Panc1 (cell line): ENCODE measurements at regions not wholly inside any gene's neighbourhood (a gene's known extent, or its start where the extent isn't known, plus 50 kb on each side); places are given as distances from the start of the nearest gene placed in this dataset.

ENCODE experiments used
- POLR2AphosphoS5 ChIP-seq: IDR thresholded peaks from 2 replicates; pipeline ENCODE4 v1.6.1; 2012; ENCODE audit warnings: mild to moderate bottlenecking, low read depth, low read length, moderate library complexity
- REST ChIP-seq, 2 experiments: IDR thresholded peaks; 2 replicates each; pipeline ENCODE4 v1.6.1; 2011 to 2012; ENCODE audit warnings: low read depth in 2 of 2, control low read depth in 1 of 2, low read length in 1 of 2, mild to moderate bottlenecking in 1 of 2, moderate library complexity in 1 of 2; ENCODE audit not compliant: insufficient read depth in 1 of 2
- SIN3A ChIP-seq: IDR thresholded peaks from 2 replicates; pipeline ENCODE4 v1.6.1; 2012; ENCODE audit warnings: low read depth, mild to moderate bottlenecking, low read length, moderate library complexity, borderline replicate concordance; ENCODE audit not compliant: insufficient read depth
- TCF7L2 ChIP-seq: IDR thresholded peaks from 2 replicates; pipeline ENCODE4 v1.6.1; 2011; ENCODE audit warnings: mild to moderate bottlenecking, low read depth, low read length, inconsistent platforms
- TF ChIP-seq, protein P1 (sequence below): fragments of 450-650 bp; IDR thresholded peaks from 2 replicates; pipeline ENCODE4 v1.5.1; 2017; ENCODE audit warnings: mild to moderate bottlenecking

GRCh38 chr2:239661334-239662312 is 260.8 kb upstream of the HDAC4 start:
- TF ChIP-seq, protein P1, sequence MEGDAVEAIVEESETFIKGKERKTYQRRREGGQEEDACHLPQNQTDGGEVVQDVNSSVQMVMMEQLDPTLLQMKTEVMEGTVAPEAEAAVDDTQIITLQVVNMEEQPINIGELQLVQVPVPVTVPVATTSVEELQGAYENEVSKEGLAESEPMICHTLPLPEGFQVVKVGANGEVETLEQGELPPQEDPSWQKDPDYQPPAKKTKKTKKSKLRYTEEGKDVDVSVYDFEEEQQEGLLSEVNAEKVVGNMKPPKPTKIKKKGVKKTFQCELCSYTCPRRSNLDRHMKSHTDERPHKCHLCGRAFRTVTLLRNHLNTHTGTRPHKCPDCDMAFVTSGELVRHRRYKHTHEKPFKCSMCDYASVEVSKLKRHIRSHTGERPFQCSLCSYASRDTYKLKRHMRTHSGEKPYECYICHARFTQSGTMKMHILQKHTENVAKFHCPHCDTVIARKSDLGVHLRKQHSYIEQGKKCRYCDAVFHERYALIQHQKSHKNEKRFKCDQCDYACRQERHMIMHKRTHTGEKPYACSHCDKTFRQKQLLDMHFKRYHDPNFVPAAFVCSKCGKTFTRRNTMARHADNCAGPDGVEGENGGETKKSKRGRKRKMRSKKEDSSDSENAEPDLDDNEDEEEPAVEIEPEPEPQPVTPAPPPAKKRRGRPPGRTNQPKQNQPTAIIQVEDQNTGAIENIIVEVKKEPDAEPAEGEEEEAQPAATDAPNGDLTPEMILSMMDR, result no peak
- no peak for TF ChIP-seq TCF7L2
- TF ChIP-seq REST (IDR thresholded peaks at IDR 0.05; ENCODE audit: insufficient read depth in 1 of 2, low read depth in 2 of 2, low read length in 1 of 2), result no peak
- TF ChIP-seq SIN3A, result no peak
- TF ChIP-seq POLR2AphosphoS5, result no peak
